Left hindlimb (tissue), 1 donor: ENCODE measurements at regions not wholly inside any gene's neighbourhood (a gene's known extent, or its start where the extent isn't known, plus 50 kb on each side); places are given as distances from the start of the nearest gene placed in this dataset.
"Not testable (repeated sequence)": the region's sequence is repeated elsewhere in the genome, so short reads cannot be mapped to it uniquely, and the experiment has no call there.

Experiments used
- DNase-seq: peaks from one replicate; pipeline ENCODE4 v3.0.0-alpha.2; 2018

GRCh38 chr12:126218697-126219096, 1153.5 kb downstream of the AACS start:
- DNase-seq = no peak

- no peak for DNase-seq
These were observed 1153.9 kb downstream of the AACS start for GRCh38 chr12:126219139-126219538.

- DNase-seq = no peak
These were observed 1154.5 kb downstream of the AACS start for GRCh38 chr12:126219654-126220279.

- DNase-seq = no peak
These were observed 1158.8 kb downstream of the AACS start for GRCh38 chr12:126224032-126224431.

GRCh38 chr12:126228936-126229335, 1163.7 kb downstream of the AACS start:
- no peak for DNase-seq

- no peak for DNase-seq
These were observed 1167.5 kb downstream of the AACS start for GRCh38 chr12:126232711-126233110.

- DNase-seq = no peak
These were observed 1168.4 kb downstream of the AACS start for GRCh38 chr12:126233625-126234024.

DNA sequence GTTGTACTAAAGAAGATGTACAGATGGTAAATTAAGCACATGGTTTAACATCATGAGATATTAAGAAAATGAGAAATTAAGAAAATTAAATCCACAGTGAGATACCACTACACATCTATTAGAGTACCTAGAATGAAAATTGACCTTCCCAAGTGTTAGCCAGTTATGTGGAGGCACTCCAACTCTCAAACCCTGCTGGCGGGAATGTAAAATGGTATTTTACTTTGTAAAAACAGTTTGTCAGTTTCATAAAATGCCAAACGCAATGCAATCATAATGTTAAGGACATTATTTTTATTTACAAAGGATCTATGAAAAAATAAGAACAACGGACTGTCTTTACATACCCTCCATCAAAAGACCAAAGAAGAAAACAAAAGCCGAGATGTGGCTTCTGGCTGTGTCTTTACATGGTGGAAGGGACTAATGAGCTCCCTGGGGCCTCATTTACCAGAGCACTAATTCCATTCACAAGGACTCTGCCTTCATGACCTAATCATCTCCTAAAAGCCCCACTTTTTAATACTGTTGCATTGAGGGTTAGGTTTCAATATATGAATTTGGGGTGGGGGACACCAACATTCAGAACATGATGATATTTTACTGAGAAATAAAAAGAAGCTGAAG, 1178.7 kb downstream of the AACS start:
- no peak for DNase-seq

DNA sequence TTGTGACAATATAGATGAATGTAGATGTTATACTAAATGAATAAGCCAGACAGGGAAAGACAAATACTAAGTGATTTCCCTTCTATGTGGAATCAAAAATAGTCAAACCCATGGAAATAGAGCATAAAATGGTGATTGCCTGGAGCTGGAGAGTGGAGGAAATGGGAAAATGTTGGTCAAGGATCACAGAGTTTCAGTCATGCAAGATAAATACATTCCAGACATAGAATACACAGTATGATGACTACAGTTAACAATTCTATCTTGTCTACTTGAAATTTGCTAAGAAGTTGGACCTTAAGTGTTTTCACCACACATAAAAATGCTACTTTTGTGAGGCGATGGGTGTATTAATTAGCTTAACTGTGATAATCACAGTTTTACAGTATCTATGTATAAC, 1182.7 kb downstream of the AACS start:
- no peak for DNase-seq

- no peak for DNase-seq
These were observed 1183.7 kb downstream of the AACS start for GRCh38 chr12:126248871-126249403.

DNA sequence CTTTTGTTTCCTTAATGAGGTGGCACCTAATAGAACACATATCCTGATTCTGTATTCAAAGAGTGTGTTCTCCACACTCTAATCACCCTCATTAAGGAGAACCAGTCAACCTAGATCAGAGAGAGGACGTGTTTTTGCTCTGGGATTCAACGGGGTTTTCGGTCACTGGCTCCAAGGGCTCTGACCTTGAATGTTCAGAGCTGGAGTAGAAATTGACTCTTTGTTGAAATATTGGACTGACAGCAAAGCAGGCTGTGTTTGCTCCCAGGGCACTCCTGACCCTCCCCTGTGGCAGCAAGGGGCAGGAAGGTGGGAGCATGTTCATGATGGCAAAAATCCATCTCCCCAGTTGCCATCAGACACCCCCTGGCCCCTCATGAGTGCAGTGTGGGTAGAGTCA, 1193.0 kb downstream of the AACS start:
- no peak for DNase-seq

DNA sequence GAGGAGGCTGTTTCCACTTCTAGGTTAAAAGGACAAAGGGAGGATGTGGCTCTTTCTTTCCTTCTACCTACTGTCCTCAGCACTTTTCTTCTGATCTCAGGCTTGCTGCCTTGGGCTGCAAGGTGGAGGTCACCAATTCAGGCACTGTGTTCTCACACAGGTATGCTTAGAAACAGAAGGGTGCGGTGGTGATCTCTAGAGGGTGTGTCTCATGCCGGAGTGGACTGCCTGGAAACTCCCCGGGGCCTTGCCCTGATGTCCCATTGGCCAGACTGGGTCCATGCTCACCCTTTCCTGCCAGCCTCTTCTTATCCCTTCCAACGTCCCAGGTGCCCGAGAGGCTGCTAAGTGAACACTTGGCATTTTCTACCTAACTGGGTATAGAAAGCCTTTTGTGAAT, 1197.6 kb downstream of the AACS start:
- no peak for DNase-seq

DNA sequence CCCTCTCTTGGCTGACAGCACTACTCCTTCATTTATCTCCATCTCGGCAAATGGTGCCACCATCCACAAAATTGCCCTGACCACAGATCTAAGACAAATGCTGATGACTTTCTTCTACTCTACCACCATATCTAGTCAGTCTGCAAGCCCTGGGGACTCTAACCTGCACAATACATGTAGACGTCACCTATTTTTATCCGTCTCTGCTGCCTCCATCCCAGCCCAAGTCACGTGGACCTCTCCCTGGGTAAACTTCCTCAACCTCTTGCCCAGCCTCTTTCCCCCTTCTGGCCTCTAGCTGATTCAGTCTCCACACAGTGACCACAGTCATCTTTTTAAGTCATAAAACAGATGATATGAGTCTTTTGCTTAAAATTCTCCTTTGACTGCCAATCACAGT, 1203.0 kb downstream of the AACS start:
- DNase-seq = no peak

GRCh38 chr12:126271159-126271558, 1205.9 kb downstream of the AACS start:
- no peak for DNase-seq

DNA sequence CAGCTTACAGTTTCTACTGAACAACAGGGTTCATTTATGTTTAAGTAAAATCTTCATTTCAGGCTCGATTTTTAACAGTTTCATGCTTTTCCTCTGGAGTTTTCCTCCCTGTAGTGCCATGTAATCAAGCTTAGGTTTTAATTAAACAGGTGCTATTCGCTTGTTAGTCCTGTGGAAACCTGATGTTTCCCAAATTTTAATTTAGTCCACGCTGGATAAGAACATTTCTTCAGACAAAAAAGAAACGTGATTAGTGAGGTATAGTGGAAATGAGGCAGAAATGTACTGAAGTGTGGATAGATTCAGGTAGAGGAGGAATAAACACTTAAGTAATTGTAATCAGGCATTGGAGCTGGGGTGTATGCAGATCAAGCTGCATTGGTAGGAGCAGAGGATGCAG, 1217.5 kb downstream of the AACS start:
- no peak for DNase-seq

DNA sequence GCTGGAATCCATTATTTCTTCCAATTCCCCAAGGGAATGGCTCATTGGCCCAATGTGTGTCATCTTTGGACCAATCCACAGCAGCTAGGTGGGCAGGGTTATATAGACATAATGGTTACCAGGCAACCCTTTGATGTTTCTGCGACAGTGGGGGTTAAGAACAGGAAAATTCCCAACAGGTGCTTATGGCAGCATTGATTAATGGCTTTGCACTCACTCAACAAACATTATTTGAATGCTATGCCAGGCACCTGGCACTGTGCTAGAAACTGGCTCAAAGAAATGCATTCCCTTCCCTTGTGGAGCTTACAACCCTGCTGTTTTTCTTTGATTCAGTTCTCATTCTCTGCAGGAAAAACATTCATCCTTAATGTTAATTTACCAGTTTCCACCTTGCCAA, 1221.0 kb downstream of the AACS start:
- no peak for DNase-seq

DNA sequence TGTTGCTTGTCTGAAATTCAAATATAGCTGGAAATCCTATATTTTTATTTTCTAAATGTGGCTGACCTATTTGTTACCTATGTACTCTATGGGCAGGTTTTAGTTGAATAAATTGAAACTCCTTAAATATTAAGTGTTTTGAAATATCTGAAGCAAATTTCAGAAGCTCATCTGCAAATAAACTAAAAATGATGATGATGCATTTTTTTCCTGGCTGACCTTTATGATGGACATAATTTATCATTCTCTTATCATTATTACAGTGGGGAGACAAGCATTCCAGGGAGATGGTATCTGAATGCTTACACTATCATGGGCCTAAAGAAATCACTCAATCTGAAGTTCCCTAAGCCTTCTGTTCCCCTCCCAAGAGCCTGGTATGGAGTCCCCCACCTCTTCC, 1225.2 kb downstream of the AACS start:
- no peak for DNase-seq

DNA sequence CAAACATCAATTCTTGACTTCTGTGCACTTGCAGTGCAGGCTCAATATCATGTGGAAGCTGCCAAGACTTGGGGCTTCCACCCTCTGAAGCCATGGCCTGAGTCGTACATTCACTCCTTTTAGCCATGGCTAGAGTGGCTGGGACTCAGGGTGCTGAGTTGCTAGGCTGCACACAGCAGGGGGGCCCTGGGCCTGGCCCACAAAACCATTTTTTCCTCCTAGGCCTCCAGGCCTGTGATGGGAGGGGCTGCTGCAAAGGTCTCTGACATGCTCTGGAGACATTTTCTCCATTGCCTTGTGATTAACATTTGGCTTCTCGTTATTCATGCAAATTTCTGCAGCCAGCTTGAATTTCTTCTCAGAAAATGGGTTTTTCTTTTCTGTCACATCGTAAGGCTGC, 1226.8 kb downstream of the AACS start:
- not testable (repeated sequence) for DNase-seq

- no peak for DNase-seq
These were observed 1230.4 kb downstream of the AACS start for GRCh38 chr12:126295652-126296051.

DNA sequence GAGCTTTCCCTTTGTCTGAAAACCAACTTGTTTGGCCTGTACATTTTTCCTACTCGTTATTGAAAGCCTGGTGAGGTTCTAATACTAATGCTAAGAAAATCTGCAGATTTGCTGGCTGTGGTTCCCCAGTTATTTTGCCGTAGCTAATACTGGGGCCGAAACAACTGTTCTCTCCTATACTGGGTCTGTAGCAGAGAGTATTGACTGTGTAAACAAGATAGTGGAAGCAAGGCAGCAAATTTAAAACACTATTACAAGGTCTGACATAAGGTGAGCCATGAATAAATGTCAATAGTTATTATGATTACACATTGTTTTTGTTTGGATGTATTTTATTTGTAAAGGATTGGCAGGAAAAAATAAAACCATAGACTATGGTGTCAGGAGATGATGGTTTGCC, 1244.0 kb downstream of the AACS start:
- DNase-seq = no peak

GRCh38 chr12:126312457-126312856, 1247.2 kb downstream of the AACS start:
- DNase-seq = no peak

DNA sequence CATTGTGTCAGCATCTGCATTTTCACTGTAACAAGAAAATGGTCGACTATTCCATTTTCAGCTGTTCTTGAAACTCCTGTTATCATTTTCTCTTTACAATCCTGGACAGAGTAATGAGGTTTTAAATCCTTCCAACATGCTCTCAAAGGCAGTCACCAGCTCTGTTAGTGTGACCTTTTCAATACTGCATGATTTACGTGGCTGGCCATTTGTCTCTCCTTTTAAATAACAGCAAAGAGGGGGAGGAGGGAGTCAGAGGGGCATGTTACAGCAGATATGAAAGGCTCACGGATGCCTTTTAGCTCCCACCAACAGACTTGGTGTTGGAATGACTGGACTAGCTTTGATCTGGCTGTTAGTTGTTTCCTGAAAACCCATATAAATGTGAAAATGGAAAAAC, 1251.2 kb downstream of the AACS start:
- DNase-seq = no peak

DNA sequence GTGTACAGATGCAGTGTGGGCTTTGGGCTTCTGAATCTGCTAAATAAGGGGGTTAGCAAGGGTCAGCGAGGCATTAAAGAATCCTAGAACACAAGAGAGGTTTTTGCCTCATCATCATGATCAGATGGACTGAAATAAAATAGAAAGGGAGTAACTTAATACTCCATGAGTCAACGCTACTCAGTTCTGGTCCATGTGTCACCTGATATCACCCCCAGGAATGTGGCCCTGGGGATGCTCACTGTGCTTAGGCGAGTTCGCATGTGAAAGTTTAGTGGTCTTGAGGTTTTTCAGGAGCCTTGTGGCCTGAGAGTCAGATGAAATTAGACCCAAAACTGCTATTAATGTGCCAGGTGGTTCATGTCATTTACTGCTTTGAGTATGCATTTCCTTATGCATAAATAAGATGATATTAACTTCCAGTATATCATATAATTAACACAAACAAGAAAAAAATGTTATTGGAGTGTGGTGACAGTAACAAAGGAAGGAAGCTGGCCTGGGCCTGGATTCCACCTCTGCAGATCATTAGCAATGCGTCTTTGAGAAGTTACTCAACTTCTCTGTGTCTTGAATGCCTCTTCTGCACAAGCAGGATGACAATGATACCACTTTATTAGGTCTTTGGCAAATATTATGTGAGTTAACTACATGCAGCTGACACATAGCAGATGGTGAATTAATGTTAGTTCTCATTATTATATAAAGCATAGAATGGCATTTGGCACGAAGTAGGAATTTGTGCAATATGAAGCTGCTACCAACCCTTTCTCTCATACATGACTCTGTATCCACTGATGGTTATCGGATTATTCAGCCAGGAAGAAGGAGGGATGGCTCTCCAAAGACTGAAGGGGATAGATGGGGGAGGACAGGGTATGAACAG, 1272.6 kb downstream of the AACS start:
- DNase-seq = no peak

DNA sequence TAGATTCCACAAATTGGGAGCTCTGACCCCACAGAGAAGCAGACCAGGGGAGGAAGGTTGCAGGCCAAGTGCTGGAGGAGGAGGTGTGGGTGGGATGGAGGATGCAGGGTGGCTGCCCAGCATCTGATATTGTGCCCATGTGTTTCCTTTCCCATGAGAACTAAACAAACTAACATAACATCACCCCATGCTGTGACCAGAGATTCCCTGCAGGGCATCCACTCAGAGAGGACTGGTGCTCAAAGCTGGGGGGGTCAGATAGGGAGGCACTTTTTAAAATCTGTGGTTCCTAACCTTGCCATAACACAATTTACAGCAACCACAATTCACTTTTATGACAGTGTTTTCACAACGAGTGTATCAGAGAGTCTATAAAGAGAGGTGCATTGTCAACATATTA, 1277.6 kb downstream of the AACS start:
- no peak for DNase-seq
